NOMO-1 treated with dmso at 0.1 percent for 144 hours (cell line): ENCODE measurements at regions not wholly inside any gene's neighbourhood (a gene's known extent, or its start where the extent isn't known, plus 50 kb on each side); places are given as distances from the start of the nearest gene placed in this dataset.

Source experiments
- DNase-seq: peaks from one replicate; lab custom pipeline; 2025; ENCODE audit not compliant: unreplicated experiment; lab: John Stamatoyannopoulos, UW

- no peak for DNase-seq
Measured at GRCh38 chr2:173630425-173631126, 275.9 kb downstream of the CDCA7 start.

GRCh38 chr2:173631127-173631460, 276.4 kb downstream of the CDCA7 start:
- no peak for DNase-seq

- DNase-seq: no peak
Measured at GRCh38 chr2:173644146-173644545, 289.5 kb downstream of the CDCA7 start.

GRCh38 chr2:173647681-173648311, 293.1 kb downstream of the CDCA7 start:
- no peak for DNase-seq

GRCh38 chr2:173648816-173649215, 294.1 kb downstream of the CDCA7 start:
- DNase-seq: no peak

GRCh38 chr2:173649527-173650219, 295.0 kb downstream of the CDCA7 start:
- DNase-seq: no peak

- DNase-seq: no peak
Measured at GRCh38 chr2:173651891-173652290, 297.2 kb downstream of the CDCA7 start.

GRCh38 chr2:173652311-173652710, 297.6 kb downstream of the CDCA7 start:
- DNase-seq: no peak

GRCh38 chr2:173652767-173653431, 298.2 kb downstream of the CDCA7 start:
- DNase-seq: no peak

- no peak for DNase-seq
Measured at GRCh38 chr2:173653432-173653805, 298.7 kb downstream of the CDCA7 start.

GRCh38 chr2:173654161-173654895, 299.7 kb downstream of the CDCA7 start:
- no peak for DNase-seq

- DNase-seq: no peak
Measured at GRCh38 chr2:173654896-173655265, 300.2 kb downstream of the CDCA7 start.

- DNase-seq: no peak
Measured at GRCh38 chr2:173656086-173656485, 301.4 kb downstream of the CDCA7 start.

GRCh38 chr2:173657996-173658717, 303.5 kb downstream of the CDCA7 start:
- no peak for DNase-seq

GRCh38 chr2:173658946-173659371, 304.3 kb downstream of the CDCA7 start:
- DNase-seq: no peak

GRCh38 chr2:173659509-173659908, 304.8 kb downstream of the CDCA7 start:
- DNase-seq: no peak

- no peak for DNase-seq
Measured at GRCh38 chr2:173661586-173661985, 303.6 kb downstream of the SP3 start.

GRCh38 chr2:173663353-173663752, 301.8 kb downstream of the SP3 start:
- no peak for DNase-seq

GRCh38 chr2:173663835-173664512, 301.2 kb downstream of the SP3 start:
- no peak for DNase-seq

- DNase-seq: no peak
Measured at GRCh38 chr2:173664513-173664910, 300.7 kb downstream of the SP3 start.
